DOHH2 (cell line): ENCODE measurements at regions not wholly inside any gene's neighbourhood (a gene's known extent, or its start where the extent isn't known, plus 50 kb on each side); places are given as distances from the start of the nearest gene placed in this dataset.

Source experiments
- CTCF ChIP-seq: fragments of 200-600 bp; sonication (generic); IDR thresholded peaks from one replicate; pipeline ENCODE4 v1.5.1; 2014; ENCODE audit warnings: antibody characterized with exemption, mild to moderate bottlenecking, low read depth, low read length; ENCODE audit not compliant: poor library complexity, severe bottlenecking
- EZH2phosphoT487 ChIP-seq: fragments of 200-600 bp; sonication (generic); IDR thresholded peaks from 2 replicates; pipeline ENCODE4 v1.6.1; 2017; ENCODE audit warnings: borderline replicate concordance, mild to moderate bottlenecking, antibody characterized with exemption, low read length, moderate library complexity, mixed read lengths

GRCh38 chr10:62972103-62972502 is 155.9 kb upstream of the EGR2 start:
- TF ChIP-seq CTCF, result no peak
- no peak for TF ChIP-seq EZH2phosphoT487
